Colonic mucosa (tissue), 4 donors: ENCODE measurements at regions not wholly inside any gene's neighbourhood (a gene's known extent, or its start where the extent isn't known, plus 50 kb on each side); places are given as distances from the start of the nearest gene placed in this dataset.
"Not testable (repeated sequence)": the region's sequence is repeated elsewhere in the genome, so short reads cannot be mapped to it uniquely, and the experiment has no call there.

Experiments used
- DNase-seq: peaks from one replicate; pipeline ENCODE4 v3.0.0-alpha.2; 2020
- H3K27ac ChIP-seq: fragments of 200-600 bp; one replicate; pipeline ENCODE4 v1.8.0; 2021
- H3K27me3 ChIP-seq: fragments of 200-600 bp; one replicate; pipeline ENCODE4 v1.8.0; 2021
- H3K36me3 ChIP-seq: fragments of 200-600 bp; one replicate; pipeline ENCODE4 v1.8.0; 2021
- H3K4me1 ChIP-seq: fragments of 200-600 bp; one replicate; pipeline ENCODE4 v1.8.0; 2021; ENCODE audit warnings: mild to moderate bottlenecking
- H3K4me3 ChIP-seq: fragments of 200-600 bp; one replicate; pipeline ENCODE4 v1.8.0; 2021
- H3K9ac ChIP-seq, 2 donors: one replicate each; pipeline ENCODE4 v1.7.0; 2013; ENCODE audit warnings: control low read depth in 2 of 2, low read depth in 2 of 2, low read length in 2 of 2
- H3K9me3 ChIP-seq: fragments of 200-600 bp; one replicate; pipeline ENCODE4 v1.8.0; 2021
- intact Hi-C: fragments of 100-400 bp; cut with DNase I; formaldehyde crosslinking; loops from one replicate; pipeline ENCODE4 v1.14.1; 2022
- TF ChIP-seq, protein P1 (sequence below): fragments of 200-600 bp; IDR thresholded peaks from one replicate; pipeline ENCODE4 v1.8.0; 2022; ENCODE audit warnings: antibody characterized with exemption, mild to moderate bottlenecking
- donor health status: healthy.
- donor health status: DM: no; HTN: no; CAD: no.
- donor health status: DM: no; HTN: no; CAD: no.

DNA sequence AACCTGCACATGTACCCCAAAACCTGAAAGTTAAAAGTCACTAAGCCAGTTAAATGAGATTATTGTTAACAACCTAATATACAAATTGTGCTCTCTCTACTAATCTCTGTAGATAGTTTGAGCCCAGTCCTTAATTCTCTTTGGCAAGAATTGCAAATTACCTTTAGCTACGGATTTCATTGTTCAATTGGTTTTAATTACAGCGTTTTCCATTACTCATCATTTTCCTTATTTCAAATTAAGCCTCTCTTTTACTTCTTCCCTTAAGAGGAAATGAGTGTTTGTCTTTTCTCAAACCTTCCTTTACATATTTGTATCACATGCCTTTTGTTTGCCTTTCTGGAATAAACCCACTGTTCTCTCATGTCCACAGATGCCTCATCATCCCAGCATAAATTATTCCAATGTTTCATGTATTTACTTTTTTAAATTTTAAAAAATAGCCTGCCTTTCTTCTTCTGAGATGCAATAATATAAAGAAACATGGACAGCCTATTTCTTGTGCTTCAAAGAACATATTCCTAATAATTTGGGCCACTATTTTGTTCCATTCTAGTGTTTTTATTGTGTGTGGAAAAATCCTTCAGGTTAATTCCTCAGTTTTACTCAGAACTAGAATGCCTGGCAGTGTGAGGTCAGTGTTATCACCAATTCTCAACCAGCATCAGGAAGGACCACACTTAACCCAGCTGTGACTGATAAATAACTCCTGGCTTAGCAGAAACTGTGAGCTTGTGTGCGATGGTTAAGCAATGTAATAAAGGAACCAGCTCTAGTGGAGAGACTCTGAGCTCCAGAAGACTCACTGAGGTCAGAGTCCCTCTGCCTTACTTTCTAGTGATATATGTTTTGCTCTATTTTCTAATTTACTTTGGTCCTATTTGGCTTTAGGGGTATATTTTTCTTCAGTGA is 600.5 kb downstream of the LTN1 start:
- Histone ChIP-seq H3K27me3 (no peaks in the 10 kb centered on the region), H3K36me3 (no peaks in the 10 kb centered on the region), H3K4me1 (no peaks in the 10 kb centered on the region), H3K27ac (no peak overlapping the region), H3K9ac (no peak overlapping the region), H3K4me3 (no peak overlapping the region), H3K9me3 (no peaks in the 10 kb centered on the region)
- intact Hi-C loops, result no loop called here
- DNase-seq, result no peak
- TF ChIP-seq, protein P1, sequence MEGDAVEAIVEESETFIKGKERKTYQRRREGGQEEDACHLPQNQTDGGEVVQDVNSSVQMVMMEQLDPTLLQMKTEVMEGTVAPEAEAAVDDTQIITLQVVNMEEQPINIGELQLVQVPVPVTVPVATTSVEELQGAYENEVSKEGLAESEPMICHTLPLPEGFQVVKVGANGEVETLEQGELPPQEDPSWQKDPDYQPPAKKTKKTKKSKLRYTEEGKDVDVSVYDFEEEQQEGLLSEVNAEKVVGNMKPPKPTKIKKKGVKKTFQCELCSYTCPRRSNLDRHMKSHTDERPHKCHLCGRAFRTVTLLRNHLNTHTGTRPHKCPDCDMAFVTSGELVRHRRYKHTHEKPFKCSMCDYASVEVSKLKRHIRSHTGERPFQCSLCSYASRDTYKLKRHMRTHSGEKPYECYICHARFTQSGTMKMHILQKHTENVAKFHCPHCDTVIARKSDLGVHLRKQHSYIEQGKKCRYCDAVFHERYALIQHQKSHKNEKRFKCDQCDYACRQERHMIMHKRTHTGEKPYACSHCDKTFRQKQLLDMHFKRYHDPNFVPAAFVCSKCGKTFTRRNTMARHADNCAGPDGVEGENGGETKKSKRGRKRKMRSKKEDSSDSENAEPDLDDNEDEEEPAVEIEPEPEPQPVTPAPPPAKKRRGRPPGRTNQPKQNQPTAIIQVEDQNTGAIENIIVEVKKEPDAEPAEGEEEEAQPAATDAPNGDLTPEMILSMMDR, result no peak

DNA sequence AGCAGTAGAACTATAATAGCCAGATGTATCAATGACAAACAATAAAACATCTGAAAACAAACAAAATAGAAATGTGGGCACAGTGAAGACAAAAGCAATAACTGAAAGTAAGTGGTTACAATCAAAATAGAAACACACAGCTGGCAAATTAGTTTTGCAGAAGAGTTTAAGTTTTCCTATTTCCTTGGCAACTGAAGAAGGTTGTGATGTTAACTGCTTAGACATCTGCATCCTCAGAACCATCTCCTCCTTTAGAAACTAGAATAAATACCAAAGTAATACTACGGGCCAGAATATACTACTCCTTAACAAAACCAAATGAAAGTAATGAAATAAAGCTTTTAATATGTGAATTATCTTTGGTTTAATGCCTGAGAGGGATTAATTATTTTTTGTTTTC is 605.5 kb downstream of the LTN1 start:
- DNase-seq, result no peak
- Histone ChIP-seq H3K36me3 (no peaks in the 10 kb centered on the region), H3K4me1 (no peaks in the 10 kb centered on the region), H3K4me3 (no peak overlapping the region), H3K27me3 (no peaks in the 10 kb centered on the region), H3K27ac (no peak overlapping the region), H3K9ac (no peak overlapping the region), H3K9me3 (no peaks in the 10 kb centered on the region)
- TF ChIP-seq, protein P1, result no peak
- intact Hi-C loops, result no loop called here

DNA sequence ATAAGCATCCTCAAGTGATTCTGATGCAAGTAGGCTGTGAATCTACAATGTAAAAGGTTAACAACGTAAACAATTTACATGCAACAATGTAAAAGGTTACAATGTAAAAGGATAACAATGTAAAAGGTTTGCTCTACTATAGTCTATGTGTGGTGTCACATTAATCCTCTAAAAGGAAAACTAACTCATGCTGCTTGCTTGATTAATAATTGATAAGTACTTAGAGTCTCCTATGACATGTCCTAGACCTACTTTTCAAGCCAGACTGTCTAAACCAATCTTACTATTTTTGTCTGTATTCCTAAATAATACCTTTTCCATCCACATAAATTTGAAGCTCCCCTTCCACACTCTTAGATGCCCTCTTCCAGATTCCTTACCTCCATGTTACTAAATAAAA is 606.8 kb downstream of the LTN1 start:
- H3K27me3 ChIP-seq, result no peaks in the 10 kb centered on the region
- no peaks in the 10 kb centered on the region for H3K9me3 ChIP-seq
- DNase-seq, result no peak
- no peaks in the 10 kb centered on the region for H3K36me3 ChIP-seq
- H3K9ac ChIP-seq, result no peak overlapping the region
- intact Hi-C loops, result no loop called here
- H3K4me3 ChIP-seq, result no peak overlapping the region
- TF ChIP-seq, protein P1, result no peak
- no peaks in the 10 kb centered on the region for H3K4me1 ChIP-seq
- H3K27ac ChIP-seq, result no peak overlapping the region

DNA sequence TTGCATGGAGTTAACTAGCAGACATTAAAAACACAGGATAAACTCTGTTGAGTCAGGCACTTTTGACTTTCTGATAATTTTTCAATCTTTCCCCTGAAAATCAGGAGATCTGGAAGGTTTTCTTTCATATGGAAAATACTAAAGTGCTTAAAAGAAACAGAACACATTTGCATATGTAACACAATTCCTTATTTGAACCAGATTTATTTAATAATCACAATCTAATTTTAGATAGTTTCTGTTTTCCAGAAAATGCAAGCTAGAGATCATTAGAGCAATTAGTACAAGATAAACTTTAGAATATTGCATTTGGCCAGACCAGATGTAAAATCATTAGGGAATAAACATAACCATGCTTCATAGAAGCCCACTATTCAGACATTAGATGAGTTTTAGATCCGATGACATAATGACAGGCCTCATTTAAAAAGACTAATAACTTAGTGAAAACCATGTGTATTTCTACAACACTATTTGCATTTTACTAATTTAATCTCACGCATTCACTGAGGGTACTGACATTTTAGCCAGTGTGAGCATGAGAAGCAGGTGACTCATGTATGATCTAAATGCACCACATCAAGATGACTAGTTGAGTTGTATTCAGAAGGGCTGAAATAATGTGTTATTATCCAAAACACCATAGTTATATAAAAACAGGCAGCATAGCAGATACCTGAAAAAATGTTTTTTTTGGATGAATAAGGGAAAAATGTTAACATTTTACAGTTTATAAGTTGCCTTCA is 611.5 kb downstream of the LTN1 start:
- H3K4me3 ChIP-seq, H3K9ac ChIP-seq, H3K27me3 ChIP-seq, H3K27ac ChIP-seq, intact Hi-C loops, DNase-seq, H3K9me3 ChIP-seq, H3K4me1 ChIP-seq, H3K36me3 ChIP-seq: not testable (repeated sequence)

DNA sequence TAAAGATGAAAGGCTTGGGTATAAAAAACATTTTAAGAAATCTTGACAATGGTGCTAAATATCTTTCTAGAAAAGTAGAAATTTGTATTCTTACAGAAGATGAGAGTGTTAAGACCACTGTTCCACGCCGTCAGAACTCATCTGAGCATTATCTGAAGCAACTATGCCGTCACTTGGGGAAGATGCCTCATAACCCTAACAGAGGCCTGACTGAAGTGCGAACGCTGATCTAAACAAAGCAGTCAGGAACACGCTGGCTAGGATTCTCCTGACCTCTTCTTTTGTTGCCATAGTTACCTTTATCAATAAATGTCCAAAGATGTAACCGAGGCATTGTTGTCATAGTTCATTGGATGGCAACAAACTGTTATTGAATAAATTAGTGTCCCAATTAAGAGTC is 612.4 kb downstream of the LTN1 start:
- H3K4me1 ChIP-seq, result no peaks in the 10 kb centered on the region
- no peaks in the 10 kb centered on the region for H3K9me3 ChIP-seq
- H3K4me3 ChIP-seq, result no peak overlapping the region
- TF ChIP-seq, protein P1, result no peak
- no peak overlapping the region for H3K9ac ChIP-seq
- no peaks in the 10 kb centered on the region for H3K36me3 ChIP-seq
- DNase-seq, result no peak
- no peaks in the 10 kb centered on the region for H3K27me3 ChIP-seq
- H3K27ac ChIP-seq, result no peak overlapping the region
- intact Hi-C loops, result no loop called here

DNA sequence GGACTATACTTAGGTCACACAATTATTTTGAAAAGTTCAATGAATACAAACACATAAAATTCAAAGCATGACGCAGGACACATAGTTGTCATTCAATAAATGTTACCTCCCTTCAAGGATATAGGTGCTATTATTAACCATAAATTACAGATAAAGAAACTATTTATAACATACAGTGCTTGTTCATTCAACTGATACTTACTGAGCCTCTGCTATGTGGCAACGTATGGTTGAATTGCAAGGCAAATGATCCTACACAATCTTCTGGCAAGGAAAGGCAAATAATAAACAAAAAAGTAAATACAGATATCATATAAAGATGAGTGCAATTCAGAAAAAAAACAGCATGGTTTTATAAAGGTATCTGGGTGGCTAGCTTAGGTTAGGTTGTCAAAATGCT is 614.7 kb downstream of the LTN1 start:
- Histone ChIP-seq H3K27ac (no peak overlapping the region), H3K4me3 (no peak overlapping the region), H3K9me3 (no peaks in the 10 kb centered on the region), H3K9ac (no peak overlapping the region), H3K36me3 (no peaks in the 10 kb centered on the region), H3K4me1 (no peaks in the 10 kb centered on the region), H3K27me3 (no peaks in the 10 kb centered on the region)
- TF ChIP-seq, protein P1, result no peak
- no peak for DNase-seq
- intact Hi-C loops, result no loop called here
